Osteoblast (primary cell): ENCODE measurements at regions not wholly inside any gene's neighbourhood (a gene's known extent, or its start where the extent isn't known, plus 50 kb on each side); places are given as distances from the start of the nearest gene placed in this dataset.

Source experiments
- DNase-seq: peaks from one replicate; pipeline ENCODE4 v3.0.0; 2011; ENCODE audit warnings: low spot score, mixed read lengths; ENCODE audit not compliant: insufficient read length; ENCODE audit errors: missing footprints
- H2AFZ ChIP-seq: 2 replicates; pipeline ENCODE4 v1.6.0; 2011; ENCODE audit warnings: mild to moderate bottlenecking, low read length
- H3K27ac ChIP-seq: 2 replicates; pipeline ENCODE4 v1.5.1; 2011; ENCODE audit warnings: mild to moderate bottlenecking, low read depth, low read length, moderate library complexity
- H3K27me3 ChIP-seq: 2 replicates; pipeline ENCODE4 v1.6.0; 2012; ENCODE audit warnings: mild to moderate bottlenecking, control low read depth, inconsistent platforms, low read length, moderate library complexity; ENCODE audit not compliant: insufficient read depth
- H3K36me3 ChIP-seq: 2 replicates; pipeline ENCODE4 v1.5.1; 2011; ENCODE audit warnings: mild to moderate bottlenecking, low read length, control low read depth, moderate library complexity; ENCODE audit not compliant: insufficient read depth
- H3K4me1 ChIP-seq: 2 replicates; pipeline ENCODE4 v1.5.1; 2011; ENCODE audit warnings: mild to moderate bottlenecking, low read length, control low read depth, moderate library complexity; ENCODE audit not compliant: insufficient read depth
- H3K4me2 ChIP-seq: 2 replicates; pipeline ENCODE4 v1.6.0; 2011; ENCODE audit warnings: mild to moderate bottlenecking, low read length; ENCODE audit not compliant: insufficient read depth
- H3K4me3 ChIP-seq: fragments of 200-600 bp; sonication (generic); 3 replicates; pipeline ENCODE4 v1.5.1; 2012; ENCODE audit warnings: mild to moderate bottlenecking, low read length, inconsistent platforms; ENCODE audit not compliant: insufficient read depth
- H3K79me2 ChIP-seq: 2 replicates; pipeline ENCODE4 v1.6.0; 2012; ENCODE audit warnings: mild to moderate bottlenecking, low read length, control low read depth, inconsistent platforms; ENCODE audit not compliant: insufficient read depth
- H3K9me3 ChIP-seq: 2 replicates; pipeline ENCODE4 v1.5.1; 2011; ENCODE audit warnings: low read depth, low read length, control low read depth
- H4K20me1 ChIP-seq: 2 replicates; pipeline ENCODE4 v1.6.0; 2012; ENCODE audit warnings: mild to moderate bottlenecking, low read length, control low read depth; ENCODE audit not compliant: insufficient read depth
- TF ChIP-seq, protein P1 (sequence below): IDR thresholded peaks from 2 replicates; pipeline ENCODE4 v1.5.1; 2011; ENCODE audit warnings: mild to moderate bottlenecking, low read depth, low read length, moderate library complexity; ENCODE audit errors: extremely low read depth

DNA sequence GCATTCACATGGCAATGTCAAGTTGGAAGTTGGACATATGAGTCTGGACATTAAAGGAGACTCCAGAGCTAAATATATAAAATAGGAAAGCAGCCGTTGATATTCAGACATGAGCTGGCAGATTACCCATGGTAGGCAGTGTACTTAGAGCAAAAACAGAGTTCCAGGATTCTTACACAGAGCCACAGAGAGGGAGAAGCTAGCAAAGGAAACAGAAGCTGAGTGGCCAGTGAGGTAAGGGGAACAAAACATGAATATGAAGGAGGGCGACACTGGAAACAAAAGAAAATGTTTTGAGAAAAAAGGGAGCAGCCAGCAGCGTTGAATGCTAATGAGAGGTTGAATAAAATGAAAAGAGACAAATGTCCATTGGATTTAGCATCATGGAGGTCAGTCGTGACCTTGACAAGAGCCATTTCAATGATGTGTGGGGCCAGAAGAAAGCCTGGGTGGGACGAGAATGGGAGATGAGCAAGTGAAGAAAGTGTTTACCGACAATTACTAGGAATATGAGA, 198.4 kb downstream of the POU4F1 start:
- no peak for DNase-seq
- TF ChIP-seq, protein P1, sequence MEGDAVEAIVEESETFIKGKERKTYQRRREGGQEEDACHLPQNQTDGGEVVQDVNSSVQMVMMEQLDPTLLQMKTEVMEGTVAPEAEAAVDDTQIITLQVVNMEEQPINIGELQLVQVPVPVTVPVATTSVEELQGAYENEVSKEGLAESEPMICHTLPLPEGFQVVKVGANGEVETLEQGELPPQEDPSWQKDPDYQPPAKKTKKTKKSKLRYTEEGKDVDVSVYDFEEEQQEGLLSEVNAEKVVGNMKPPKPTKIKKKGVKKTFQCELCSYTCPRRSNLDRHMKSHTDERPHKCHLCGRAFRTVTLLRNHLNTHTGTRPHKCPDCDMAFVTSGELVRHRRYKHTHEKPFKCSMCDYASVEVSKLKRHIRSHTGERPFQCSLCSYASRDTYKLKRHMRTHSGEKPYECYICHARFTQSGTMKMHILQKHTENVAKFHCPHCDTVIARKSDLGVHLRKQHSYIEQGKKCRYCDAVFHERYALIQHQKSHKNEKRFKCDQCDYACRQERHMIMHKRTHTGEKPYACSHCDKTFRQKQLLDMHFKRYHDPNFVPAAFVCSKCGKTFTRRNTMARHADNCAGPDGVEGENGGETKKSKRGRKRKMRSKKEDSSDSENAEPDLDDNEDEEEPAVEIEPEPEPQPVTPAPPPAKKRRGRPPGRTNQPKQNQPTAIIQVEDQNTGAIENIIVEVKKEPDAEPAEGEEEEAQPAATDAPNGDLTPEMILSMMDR, result no peak
- H3K27me3 ChIP-seq, result no peaks in the 10 kb centered on the region

DNA sequence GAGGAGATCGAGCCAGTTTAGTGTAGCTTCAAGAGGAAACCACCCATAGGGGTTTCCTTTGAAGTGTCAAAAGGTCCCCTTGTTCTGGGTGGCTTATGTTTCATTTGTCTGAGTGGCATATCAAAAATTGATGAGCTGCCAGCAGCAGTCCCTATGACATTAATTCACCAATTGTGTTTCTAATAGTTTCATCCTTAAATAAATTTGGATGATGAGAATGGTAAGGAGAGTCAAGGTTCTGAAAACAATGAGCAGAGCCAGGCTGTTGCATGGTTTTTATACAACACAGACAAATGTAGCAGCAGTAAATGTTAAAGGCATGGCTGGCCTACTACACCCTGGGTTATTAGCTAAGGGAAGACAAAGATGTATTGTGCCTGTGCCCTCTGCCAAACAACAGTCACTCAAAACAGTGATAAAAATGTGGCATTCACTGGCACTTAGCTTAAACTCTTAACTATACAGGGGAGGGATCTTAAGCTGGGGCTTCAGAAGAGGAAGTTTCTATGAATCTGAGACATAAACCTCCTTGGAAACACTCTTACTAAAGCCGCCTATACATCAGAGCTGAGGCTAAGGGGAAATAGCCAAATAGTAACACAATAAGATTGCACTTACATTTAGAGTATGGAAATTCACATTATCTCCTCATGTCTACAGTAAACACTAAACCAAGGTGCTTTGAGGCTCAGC, 200.5 kb downstream of the POU4F1 start:
- Histone ChIP-seq H3K36me3 (no peaks in the 10 kb centered on the region), H3K27ac (no peak overlapping the region), H3K9me3 (no peaks in the 10 kb centered on the region), H4K20me1 (no peaks in the 10 kb centered on the region), H3K4me2 (no peak overlapping the region), H3K4me3 (no peak overlapping the region), H3K4me1 (no peaks in the 10 kb centered on the region), H3K27me3 (no peaks in the 10 kb centered on the region), H3K79me2 (no peaks in the 10 kb centered on the region), H2AFZ (no peak overlapping the region)
- TF ChIP-seq, protein P1, result no peak
- DNase-seq, result no peak

More for the DNA sequence above, 198.4 kb downstream of the POU4F1 start:
- Histone ChIP-seq H3K4me2 (no peak overlapping the region), H3K4me1 (no peaks in the 10 kb centered on the region), H3K27ac (no peak overlapping the region), H3K79me2 (no peaks in the 10 kb centered on the region), H2AFZ (no peak overlapping the region), H3K4me3 (no peak overlapping the region), H4K20me1 (no peaks in the 10 kb centered on the region), H3K9me3 (no peaks in the 10 kb centered on the region), H3K36me3 (no peaks in the 10 kb centered on the region)

DNA sequence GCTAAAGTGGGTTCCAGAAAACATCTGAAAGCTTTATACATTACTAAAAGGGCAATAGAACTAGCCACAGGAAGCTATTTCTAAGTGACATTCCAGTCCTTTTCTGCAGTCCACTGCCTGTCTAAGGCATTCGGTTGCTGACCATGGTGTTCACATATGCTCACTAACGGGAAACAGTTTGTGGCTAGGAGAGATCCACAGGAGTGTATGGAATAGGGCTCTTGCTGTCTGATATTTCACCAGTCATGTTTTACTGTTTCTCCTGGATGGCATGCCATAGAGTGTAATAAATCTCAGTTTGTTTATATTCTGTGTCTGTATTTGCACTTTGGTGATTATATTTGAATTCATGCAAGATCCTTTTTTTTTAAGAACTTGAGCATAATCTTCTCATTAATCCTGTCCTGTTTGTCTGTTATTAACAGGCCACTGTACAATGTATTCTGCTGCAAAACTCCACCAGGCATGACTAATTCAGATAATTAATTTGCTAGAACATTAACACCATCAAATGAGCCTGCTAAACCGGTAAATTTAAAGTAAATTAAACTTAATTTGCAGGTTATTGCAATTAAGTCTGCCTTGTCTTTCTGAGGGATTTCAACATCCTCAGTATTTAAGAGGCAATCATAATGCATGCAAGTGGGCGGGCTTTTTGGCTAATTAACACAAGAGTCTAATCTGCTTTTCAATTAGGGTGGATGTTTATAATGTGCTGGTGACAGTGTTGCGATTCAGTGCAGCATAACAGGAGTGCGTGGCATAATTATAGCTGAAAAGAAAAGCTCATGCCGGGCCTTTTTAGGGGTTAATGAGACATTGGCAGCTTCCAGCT, 201.3 kb downstream of the POU4F1 start:
- Histone ChIP-seq H3K4me3 (no peak overlapping the region), H3K27ac (no peak overlapping the region), H3K27me3 (no peaks in the 10 kb centered on the region), H3K9me3 (no peaks in the 10 kb centered on the region), H4K20me1 (no peaks in the 10 kb centered on the region), H3K36me3 (no peaks in the 10 kb centered on the region), H3K79me2 (no peaks in the 10 kb centered on the region), H2AFZ (no peak overlapping the region), H3K4me2 (no peak overlapping the region), H3K4me1 (no peaks in the 10 kb centered on the region)
- no peak for DNase-seq
- TF ChIP-seq, protein P1, result no peak
